HG02571 (cell line): ENCODE measurements at regions not wholly inside any gene's neighbourhood (a gene's known extent, or its start where the extent isn't known, plus 50 kb on each side); places are given as distances from the start of the nearest gene placed in this dataset.
"Not testable (repeated sequence)": the region's sequence is repeated elsewhere in the genome, so short reads cannot be mapped to it uniquely, and the experiment has no call there.

Source experiments
- ATAC-seq: cut with Tn5 transposase; IDR thresholded peaks from one replicate; pipeline ENCODE4 v1.9.1; 2021; ENCODE audit warnings: mild to moderate bottlenecking, moderate library complexity; ENCODE audit not compliant: unreplicated experiment

DNA sequence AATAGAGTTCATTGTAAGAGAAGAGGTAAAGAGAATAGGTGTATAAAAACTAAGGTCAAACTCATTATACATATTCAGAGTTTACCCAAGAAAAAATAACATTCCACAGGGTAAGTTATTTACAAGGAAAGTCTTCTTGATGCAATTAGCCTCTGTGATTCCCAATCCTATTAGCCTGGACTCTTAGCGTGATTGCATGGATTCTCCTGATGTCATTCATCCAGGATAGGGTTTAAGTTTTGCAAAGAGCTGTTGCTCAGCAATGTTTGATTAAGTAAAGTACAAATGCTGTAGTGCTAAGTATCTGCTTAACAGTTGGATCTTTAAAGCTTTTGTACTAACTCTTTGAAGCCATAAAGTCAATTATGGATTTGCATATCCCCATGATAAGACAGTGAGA, 767.8 kb upstream of the LUZP2 start:
- ATAC-seq = no peak

DNA sequence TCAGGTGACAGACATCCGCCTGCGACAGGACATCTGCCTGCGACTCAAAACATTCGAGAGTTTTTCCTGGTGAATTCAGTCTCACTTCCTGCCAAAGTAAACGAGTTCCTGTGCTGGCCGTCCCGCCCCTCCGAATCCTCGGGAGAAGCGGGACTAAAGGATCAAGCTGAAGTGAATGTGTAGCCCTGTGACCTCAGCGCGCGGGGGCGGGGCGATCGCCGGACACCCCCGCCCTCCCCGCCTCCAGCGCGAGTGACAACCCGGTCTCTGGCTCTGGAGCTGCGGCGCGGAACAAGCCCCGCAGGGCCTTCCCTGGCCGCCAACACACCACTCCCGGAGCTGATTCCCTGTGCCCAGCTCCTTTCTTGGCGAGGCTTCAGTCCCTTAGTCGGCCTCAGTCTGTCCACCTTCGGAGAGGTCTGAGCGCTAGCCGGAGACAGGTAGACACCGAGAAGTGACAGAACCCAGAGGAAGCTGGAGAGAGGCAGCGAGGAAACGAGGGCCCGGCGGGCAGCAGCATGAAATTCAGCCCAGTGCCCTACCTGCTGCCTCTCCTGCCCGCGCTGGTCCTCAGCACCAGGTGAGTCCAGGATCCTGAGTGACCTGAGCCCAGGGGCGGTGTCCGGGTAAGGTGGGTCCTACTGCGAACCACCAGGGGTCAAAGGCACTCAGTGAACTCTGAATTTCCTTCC, 766.4 kb upstream of the LUZP2 start:
- no peak for ATAC-seq

DNA sequence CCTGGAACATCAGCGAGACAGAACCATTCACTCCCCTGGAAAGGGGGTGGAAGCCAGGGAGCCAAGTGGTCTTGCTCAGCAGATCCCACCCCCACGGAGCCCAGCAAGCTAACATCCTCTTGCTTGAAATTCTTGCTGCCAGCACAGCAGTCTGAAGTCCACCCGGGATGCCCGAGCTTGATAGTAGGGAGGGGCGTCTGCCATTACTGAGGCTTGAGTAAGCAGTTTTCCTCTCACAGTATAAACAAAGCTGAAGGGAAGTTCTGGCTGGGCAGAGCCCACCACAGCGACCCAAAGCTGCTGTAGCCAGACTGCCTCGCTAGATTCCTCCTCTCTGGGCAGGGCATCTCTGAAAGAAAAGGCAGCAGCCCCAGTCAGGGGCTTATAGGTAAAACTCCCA, 764.8 kb upstream of the LUZP2 start:
- no peak for ATAC-seq

DNA sequence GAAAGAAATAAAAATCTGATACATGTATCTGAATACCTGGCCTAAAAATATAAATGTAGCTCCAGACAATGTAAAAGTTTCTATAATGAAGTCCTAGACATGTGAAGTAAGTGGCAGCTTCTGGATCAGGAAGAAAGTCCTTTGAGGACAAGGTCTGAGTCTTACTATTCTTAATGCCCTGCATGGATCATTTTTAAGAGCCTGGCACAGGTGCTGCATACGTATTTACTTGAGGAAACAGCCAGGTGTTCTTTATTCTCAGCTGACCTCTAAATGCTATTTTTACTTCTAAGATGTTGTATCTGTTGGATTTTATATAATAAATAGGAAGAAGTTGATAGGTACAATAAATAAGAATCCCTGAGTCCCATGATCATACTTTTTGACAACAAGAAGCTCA, 750.0 kb upstream of the LUZP2 start:
- no peak for ATAC-seq

DNA sequence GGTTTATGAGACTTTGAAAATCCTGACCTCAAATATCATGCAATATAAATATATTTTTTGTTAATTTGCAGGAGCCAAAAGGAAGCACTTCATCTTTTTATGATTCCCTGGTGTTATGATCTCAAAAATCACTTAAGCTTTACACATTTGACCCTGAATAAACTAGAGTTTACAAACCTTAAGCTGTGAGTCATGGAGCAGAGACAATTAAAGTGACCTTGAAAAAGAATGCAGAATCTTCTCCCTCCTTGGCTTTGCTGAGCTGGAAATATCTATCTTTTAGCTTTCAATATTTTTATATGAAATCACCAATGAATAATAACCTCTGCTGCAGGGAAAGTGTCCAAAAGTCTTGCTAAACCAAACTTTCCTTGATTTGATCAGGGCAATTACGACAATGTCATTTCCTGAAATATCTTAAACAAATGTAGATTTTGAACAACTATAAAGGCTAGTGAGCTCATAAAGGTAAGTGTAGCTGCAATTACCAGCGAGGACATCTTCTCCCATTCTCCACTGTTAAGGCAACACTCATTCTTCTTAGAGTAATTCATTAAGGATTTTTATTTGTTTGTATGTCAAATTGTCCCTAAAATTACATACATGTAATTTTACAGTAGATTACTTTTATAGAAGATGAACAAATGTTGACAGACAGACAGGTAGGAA, 747.0 kb upstream of the LUZP2 start:
- no peak for ATAC-seq

DNA sequence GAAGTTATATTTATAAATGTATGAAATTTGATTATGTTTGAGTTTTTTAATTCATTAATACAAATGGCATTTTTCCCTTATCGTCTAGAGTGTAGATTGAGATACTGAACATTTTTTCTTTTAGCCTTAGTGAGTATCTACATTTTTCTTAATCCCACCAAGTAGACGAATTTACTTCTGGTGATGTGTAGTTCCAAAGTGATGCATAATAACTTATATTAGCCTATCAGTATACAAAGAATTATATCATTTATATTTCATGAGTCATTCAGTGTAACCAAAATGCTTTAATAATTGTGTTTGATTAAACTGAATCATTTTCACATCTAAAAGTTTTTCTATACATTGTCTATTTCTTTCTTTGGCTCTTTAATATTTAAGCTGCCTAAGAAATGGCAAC, 745.6 kb upstream of the LUZP2 start:
- no peak for ATAC-seq

DNA sequence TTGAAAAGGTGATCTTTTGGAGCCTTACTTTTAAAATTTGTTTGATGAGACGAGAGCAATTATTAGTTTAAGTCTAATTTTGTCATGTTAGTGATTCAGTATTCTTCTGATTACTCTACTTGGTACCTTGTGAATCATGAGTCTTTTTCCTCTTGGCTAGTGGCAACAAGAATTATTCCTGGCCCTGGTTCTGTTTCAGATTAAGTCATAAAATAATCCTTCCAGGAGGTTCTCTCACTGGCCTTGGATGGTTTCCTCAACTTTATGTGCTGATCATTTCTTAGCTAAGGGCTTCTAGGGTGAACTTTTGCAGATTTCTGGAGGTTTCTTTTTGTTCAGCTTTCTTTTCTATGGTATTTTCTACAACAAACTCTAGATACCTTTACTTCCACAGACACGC, 741.8 kb upstream of the LUZP2 start:
- ATAC-seq = no peak

DNA sequence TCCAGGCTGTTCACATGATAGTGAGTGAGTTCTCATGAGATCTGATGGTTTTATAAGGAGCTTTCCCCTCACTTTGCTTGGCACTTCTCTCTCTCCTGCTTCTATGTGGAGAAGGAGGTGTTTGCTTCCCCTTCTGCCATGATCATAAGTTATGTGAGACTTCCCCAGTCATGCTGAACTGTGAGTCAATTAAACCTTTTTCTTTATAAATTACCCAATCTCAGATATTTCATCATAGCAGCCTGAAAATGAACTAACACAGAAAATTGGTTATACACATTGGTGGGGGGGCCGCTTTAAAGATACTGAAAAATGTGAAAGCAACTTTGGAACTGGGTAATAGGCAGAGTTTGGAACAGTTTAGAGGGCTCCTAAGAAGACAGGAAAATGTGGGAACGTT, 741.1 kb upstream of the LUZP2 start:
- ATAC-seq = no peak

DNA sequence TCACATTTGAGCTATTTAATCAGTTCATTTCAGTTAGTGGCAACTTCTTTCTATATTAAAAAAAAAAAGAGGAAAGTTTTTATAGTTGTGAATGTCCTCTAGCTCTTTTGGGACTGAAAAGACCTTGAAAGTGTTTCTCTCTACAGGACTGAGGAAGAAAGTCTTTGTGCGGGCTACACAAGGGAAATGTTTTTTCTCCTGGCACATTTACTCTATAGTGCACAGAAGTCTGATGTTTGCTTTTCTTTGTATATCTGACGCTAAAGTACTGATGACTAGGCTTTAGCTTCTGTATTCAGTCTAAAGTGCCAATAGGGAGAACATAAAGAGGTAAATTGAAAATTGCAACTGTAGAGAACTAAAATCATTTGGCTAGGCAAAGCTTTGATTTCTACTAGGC, 737.4 kb upstream of the LUZP2 start:
- no peak for ATAC-seq

DNA sequence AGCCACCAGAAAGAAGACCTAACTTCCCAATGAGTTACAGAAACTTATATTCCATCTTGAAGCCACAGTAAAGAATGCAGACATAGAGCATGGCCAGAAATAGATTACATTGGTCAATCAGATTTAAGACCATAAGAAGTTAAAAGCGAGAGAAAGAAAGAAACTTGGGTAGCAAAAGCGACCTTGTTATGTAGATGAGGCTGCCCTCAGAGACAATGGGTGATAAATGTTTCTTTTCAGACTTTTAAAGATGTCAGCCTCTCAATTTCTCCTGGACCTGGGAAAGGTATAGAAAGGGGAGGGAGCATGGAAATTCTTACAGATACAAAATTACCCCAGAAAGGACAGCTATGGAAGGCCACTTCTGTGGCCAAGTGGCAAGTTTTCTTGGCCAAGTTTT, 732.6 kb upstream of the LUZP2 start:
- no peak for ATAC-seq

DNA sequence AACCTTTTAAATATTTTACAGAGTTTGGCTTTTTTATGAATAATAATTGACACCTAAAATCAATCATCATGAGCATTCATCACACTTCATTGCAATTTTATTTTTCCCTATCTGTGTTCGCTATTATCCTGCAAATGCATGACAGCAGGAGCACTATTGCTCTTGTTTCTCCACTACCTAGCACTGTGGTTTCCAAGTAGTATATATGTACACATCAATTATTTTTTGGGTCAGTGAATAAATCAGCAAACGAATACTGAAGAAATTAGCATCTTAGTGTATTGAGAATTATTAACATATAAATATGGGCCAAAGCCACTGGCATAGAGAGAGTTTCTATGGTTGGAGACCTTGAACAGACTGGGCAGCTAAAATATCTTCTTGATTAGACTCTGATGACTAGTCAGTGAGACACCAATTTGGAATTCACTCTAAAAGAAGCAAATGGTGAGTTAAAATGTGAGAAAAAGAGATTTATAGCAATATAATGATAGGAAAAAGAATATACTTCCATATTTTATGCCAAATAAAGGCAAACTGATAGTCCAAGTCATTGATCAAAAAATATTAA, 731.1 kb upstream of the LUZP2 start:
- ATAC-seq = no peak

DNA sequence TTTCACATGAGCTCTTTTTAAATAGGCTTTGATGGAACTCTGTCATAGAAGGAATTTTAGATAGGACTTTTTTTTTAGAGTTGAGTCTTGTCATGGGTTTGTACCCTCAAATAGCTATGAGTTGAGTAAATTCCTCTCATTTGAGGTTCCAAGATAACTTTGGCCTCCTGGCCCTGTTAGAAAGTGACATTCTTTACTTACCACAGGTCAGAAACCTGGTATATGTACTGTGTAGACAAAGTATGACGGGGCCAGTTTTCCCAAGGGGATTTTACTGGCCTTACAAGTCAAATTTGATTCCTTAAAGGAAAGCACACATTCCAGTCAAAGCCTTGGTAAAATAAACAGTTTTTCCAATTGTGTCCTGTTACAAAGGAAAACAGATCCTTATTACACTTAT, 729.3 kb upstream of the LUZP2 start:
- ATAC-seq = no peak

DNA sequence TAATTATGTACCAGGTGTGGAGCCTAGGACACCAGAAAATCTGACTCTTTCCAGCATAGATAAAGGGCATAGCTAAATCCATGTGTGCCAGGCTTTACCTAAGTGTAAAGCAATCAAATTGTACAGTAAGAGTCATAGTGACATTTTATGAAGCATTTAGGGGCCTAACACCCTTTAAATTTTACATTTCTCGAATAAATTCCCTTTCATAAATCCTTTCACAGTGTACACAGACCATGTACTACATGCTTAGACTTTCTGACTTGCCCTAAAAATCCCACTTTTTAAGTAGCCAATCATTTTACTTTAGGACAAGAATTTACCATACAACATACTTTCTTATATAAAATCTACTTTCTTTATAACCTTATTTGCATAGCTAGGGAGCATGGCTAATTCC, 727.6 kb upstream of the LUZP2 start:
- ATAC-seq = no peak

DNA sequence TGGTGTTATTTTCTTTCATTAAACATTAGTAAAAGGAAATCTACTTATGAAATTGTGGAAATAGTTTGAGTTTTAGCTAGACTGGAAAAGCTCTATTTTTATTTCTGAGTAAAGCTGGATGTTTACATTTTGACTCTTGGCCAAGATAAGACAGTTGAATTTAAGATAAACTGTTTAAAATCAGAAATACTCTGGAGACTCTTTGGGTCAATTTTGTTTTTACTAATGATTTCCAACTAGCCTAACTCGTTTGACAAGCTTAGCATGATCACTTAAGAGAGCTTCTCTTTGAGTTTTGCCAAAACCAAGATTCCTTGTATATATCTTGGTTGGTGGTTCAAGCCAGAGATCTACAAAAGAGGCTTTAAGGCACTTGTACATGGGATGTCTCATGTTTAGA, 724.8 kb upstream of the LUZP2 start:
- no peak for ATAC-seq

DNA sequence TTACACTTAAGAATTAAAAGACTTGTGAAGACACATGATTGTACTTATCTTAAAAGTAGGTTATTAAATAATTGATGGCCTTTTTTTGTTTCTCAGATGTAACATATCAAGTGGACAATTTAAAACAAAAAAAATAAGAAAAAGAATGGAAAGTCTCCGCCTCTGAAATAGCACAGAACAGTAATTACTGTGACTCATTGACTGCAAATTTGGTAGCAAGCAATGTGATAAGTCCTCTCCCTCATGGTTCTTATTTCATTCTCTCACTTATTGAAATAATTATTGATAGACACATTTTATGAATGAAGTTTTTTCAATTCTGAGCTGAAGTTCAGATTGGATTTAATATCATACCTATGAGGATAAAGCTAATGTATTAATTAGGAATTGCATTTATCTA, 717.9 kb upstream of the LUZP2 start:
- no peak for ATAC-seq

DNA sequence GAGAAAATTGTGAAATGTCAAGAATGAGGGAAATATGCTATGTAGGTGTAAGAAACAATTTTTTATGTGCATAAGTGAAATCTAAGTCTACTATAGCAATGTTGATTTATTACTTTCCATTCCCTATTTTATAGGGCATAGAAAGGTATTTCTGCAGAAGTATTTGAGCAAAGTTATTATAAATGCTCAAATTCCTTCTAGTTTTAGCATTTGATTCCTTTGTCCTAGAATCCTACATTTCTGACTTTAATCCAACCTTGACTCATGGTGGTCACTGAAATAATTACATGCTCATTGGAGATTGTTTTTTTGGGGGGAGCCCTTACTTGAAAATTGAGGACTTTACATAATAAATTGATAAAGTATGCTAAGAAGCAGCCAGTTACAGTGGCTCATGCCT, 716.6 kb upstream of the LUZP2 start:
- ATAC-seq = no peak

DNA sequence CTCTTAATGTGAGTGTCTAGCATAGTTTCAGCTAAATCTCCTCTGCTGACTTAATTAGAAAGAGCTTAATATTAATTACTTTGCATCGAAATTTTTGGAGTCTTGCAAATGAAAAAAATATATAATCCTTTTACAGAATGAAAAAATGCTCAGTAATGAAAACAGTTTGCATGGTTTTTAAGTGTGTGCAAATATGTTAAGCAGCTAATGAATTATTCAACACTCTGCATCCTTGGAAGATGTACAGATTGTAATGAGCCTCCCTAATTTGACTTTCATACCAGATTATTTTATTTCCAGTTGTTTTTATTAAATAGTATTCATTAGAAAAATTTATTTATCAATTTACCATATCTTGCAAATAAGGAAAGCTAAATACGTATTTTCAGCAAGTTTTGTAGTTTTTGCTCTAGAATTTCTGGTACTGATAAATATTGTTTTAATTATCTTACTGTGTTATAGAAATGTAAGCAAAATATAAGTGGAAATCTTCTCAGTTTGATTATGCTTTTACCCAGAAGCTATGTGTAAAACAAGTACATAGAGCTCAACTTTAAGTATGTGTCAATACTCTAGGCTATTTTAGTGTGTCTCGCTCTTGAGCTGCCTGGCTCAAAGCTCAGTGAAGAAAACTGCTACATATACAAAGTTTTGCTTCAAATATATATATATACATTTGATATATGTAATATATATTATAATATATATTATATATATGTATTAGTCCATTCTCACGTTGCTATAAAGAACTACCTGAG, 714.9 kb upstream of the LUZP2 start:
- no peak for ATAC-seq

DNA sequence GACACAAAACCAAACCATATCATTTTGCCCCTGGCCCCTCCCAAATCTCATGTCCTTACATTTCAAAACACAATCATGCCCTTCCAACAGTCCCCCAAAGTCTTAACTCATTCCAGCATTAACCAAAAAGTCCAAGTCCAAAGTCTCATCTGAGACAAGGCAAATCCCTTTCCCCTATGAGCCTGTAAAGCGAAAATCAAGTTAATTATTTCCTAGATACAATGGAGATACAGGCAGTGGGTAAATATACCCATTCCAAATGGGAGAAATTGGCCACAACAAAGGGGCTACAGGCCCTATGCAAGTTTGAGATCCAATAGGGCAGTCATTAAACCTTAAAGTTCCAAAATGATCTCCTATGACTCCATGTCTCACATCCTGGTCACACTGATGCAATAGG, 709.9 kb upstream of the LUZP2 start:
- not testable (repeated sequence) for ATAC-seq

DNA sequence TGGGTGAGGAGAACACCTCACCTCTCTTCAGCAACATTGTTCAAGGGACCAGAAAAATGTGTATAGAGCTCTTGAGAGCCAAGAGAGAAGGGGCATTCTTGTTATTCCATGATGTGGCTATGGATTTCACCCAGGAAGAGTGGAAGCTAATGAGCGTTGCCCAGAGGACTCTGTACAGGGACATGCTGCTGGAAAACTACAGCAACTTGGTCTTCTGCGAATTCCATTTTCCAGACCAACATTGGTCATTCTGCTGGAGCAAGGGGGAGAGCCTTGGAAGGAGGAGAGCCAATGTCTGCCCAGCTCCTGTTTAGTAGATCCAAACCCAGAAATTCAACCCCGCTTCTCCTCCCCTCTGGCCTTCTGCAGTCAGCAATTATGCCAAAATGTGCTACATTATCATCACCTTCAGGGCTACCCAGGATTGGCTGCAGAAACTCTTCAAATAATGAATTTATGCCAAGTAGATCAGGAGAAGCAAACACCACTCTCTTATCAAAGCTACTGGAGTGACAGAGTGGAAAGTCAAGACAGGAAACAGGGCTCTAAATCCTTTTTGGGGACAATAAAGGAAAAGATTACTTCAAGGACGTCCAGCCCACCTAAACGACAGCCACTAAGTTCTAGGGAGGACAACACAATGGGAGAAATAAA, 707.5 kb upstream of the LUZP2 start:
- no peak for ATAC-seq

DNA sequence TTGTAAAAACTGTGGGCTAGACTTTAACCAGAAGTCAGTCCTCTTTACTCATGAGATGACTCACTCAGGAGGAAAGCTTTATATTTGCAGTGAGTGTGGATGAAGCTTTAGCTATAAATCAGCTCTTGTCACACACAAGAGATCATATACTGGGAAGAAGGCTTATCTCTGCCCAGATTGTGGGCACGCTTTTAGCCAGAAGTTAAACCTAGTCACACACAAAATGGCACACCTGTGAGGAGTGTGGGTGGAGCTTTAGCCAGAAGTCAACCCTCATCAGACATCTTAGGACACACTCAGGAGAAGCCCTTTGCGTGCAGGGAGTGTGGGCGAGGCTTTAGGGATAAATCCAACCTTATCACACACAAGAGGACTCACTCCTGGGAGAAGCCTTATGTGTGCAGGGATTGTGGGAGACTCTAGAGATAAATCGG, 706.9 kb upstream of the LUZP2 start:
- ATAC-seq = no peak
